Endothelial cell (in vitro differentiated cells): ENCODE measurements at regions not wholly inside any gene's neighbourhood (a gene's known extent, or its start where the extent isn't known, plus 50 kb on each side); places are given as distances from the start of the nearest gene placed in this dataset.

Source experiments
- DNase-seq: peaks from one replicate; pipeline ENCODE4 v3.0.0; 2021; ENCODE audit warnings: low spot score
- H3K27ac Mint-ChIP-seq: one replicate; pipeline ENCODE4 v1.8.0; 2021; ENCODE audit warnings: mixed read lengths, inconsistent platforms; ENCODE audit not compliant: unreplicated experiment
- H3K27me3 Mint-ChIP-seq: one replicate; pipeline ENCODE4 v1.8.0; 2021; ENCODE audit warnings: mild to moderate bottlenecking, moderate library complexity, mixed read lengths, inconsistent platforms; ENCODE audit not compliant: unreplicated experiment
- H3K36me3 Mint-ChIP-seq: one replicate; pipeline ENCODE4 v1.8.0; 2021; ENCODE audit warnings: mild to moderate bottlenecking, low read depth, mixed read lengths, inconsistent platforms; ENCODE audit not compliant: unreplicated experiment
- H3K4me1 Mint-ChIP-seq: one replicate; pipeline ENCODE4 v1.8.0; 2021; ENCODE audit warnings: mild to moderate bottlenecking, mixed read lengths, inconsistent platforms; ENCODE audit not compliant: unreplicated experiment
- H3K4me3 Mint-ChIP-seq: one replicate; pipeline ENCODE4 v1.8.0; 2021; ENCODE audit warnings: mild to moderate bottlenecking, mixed read lengths, inconsistent platforms; ENCODE audit not compliant: unreplicated experiment
- H3K9me3 Mint-ChIP-seq: one replicate; pipeline ENCODE4 v1.8.0; 2021; ENCODE audit warnings: mixed read lengths, inconsistent platforms; ENCODE audit not compliant: unreplicated experiment
- TF ChIP-seq, protein P1 (sequence below): fragments of 200-600 bp; sonication (generic); IDR thresholded peaks from one replicate; pipeline ENCODE4 v1.5.0; 2021; ENCODE audit warnings: antibody characterized with exemption; ENCODE audit not compliant: unreplicated experiment

DNA sequence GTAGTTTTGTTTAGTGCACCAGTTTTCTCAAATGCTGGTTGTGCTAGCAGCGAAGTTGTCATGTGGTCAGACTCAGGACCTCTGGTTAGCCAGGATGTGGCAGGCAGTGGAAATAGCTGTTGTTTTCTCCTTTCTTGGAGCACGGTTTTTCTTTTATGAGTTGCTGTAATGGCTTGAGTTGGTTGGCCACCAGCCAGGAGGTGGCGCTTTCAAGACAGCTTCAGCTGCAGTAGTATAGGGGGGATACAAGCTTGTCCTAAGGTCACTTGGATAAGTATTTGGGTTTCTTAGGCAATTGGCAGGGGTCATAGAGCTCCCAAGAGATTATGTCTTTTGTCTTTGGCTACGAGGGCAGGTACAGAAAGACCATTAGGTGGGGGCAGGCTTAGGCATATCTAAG, 274.2 kb upstream of the TARS1 start:
- Mint-ChIP-seq H3K4me1 (no peaks in the 10 kb centered on the region), H3K27ac (no peak overlapping the region), H3K27me3 (peaks cover 4% of the 10 kb centered on the region), H3K9me3 (no peaks in the 10 kb centered on the region), H3K36me3 (peaks cover 3% of the 10 kb centered on the region), H3K4me3 (no peak overlapping the region)
- TF ChIP-seq, protein P1, sequence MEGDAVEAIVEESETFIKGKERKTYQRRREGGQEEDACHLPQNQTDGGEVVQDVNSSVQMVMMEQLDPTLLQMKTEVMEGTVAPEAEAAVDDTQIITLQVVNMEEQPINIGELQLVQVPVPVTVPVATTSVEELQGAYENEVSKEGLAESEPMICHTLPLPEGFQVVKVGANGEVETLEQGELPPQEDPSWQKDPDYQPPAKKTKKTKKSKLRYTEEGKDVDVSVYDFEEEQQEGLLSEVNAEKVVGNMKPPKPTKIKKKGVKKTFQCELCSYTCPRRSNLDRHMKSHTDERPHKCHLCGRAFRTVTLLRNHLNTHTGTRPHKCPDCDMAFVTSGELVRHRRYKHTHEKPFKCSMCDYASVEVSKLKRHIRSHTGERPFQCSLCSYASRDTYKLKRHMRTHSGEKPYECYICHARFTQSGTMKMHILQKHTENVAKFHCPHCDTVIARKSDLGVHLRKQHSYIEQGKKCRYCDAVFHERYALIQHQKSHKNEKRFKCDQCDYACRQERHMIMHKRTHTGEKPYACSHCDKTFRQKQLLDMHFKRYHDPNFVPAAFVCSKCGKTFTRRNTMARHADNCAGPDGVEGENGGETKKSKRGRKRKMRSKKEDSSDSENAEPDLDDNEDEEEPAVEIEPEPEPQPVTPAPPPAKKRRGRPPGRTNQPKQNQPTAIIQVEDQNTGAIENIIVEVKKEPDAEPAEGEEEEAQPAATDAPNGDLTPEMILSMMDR: no peak
- no peak for DNase-seq

DNA sequence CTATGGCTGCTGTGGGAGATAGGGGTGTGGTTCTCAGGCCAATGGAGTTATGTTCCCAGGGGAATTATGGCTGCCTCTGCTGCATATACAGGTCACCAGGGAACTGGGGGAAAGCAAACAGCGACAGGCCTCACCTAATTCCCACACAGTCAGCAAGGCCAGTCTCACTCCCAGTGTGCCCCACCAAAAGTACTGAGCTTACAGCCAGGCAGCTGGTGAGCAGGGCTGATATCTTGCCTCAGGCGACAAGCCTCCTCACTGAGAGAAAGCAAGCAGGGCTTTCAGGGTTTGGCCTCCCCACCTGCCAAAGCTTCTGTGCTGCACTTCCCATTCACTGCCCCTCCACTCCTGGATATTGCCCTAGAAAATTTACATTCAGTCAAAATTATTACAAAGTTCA, 273.8 kb upstream of the TARS1 start:
- Mint-ChIP-seq H3K27ac (no peak overlapping the region), H3K9me3 (no peaks in the 10 kb centered on the region), H3K4me3 (no peak overlapping the region), H3K36me3 (peaks cover 3% of the 10 kb centered on the region), H3K27me3 (peaks cover 4% of the 10 kb centered on the region), H3K4me1 (no peaks in the 10 kb centered on the region)
- TF ChIP-seq, protein P1: no peak
- no peak for DNase-seq

DNA sequence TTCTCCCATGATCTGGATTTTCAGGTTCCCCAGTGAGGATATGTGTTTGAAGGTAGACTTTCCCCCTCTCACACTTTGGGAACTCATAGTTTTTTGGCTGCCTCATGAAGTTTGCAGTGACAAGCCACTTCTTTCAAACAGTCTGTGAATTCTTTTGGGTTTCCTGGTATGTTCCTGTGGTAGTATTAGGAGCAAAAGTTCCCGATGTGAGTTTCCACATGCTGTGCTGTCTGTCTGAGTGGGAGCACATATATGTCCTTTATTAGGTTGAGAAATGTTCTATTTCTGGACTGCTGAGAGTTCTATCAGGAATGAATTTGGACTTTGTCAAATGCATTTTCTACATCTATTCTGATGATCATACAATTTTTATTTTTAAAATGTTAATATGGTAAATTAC, 273.2 kb upstream of the TARS1 start:
- Mint-ChIP-seq H3K9me3 (no peaks in the 10 kb centered on the region), H3K27me3 (peaks cover 1% of the 10 kb centered on the region), H3K4me3 (no peak overlapping the region), H3K27ac (no peak overlapping the region), H3K4me1 (no peaks in the 10 kb centered on the region), H3K36me3 (peaks cover 3% of the 10 kb centered on the region)
- no peak for DNase-seq
- TF ChIP-seq, protein P1: no peak

DNA sequence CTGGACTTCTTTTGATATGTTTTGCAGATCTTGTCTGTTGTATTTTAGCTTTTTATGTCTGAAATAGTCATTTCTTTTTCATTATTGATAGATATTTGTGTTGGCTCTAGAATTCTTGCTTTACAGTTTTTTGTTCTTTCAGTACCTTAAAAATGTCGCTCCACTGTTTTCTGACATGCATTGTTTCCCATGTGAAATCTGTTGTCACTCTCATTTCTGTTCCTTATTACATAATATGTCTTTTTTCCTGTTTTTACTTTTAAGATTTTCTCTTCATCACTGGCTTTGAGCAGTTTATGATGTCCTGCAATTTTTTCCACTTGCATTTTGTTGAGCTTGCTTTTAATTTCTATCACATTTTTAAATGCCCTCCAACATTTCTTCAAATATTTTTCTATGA, 270.4 kb upstream of the TARS1 start:
- H3K36me3 Mint-ChIP-seq: peaks cover 3% of the 10 kb centered on the region
- H3K27me3 Mint-ChIP-seq: peaks cover 1% of the 10 kb centered on the region
- no peak for DNase-seq
- H3K4me3 Mint-ChIP-seq: no peak overlapping the region
- TF ChIP-seq, protein P1: no peak
- H3K4me1 Mint-ChIP-seq: no peaks in the 10 kb centered on the region
- H3K9me3 Mint-ChIP-seq: no peaks in the 10 kb centered on the region
- no peak overlapping the region for H3K27ac Mint-ChIP-seq

DNA sequence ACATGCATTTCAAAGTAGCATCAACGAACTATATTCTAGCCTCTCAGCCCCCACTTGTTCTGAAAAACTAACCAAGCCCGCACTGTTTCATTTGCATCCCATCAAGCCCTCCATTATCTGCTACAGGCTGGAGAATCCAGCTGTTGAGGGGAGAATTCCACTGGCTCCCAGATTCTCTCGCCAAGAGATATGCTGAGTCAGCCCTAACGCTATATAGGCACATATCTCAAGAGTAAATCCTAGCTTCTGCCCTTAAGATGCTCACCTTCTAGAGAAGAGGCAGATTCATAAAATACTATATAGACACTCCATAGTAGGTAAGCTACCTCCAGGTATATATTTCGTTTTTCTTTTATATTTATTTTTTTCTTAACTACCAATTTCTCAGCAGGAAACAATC, 266.4 kb upstream of the TARS1 start:
- TF ChIP-seq, protein P1: no peak
- no peak overlapping the region for H3K4me3 Mint-ChIP-seq
- no peaks in the 10 kb centered on the region for H3K4me1 Mint-ChIP-seq
- no peak overlapping the region for H3K27ac Mint-ChIP-seq
- H3K36me3 Mint-ChIP-seq: no peaks in the 10 kb centered on the region
- H3K9me3 Mint-ChIP-seq: no peaks in the 10 kb centered on the region
- H3K27me3 Mint-ChIP-seq: peaks cover 1% of the 10 kb centered on the region
- no peak for DNase-seq
